ENCODE measurements at regions not wholly inside any gene's neighbourhood (a gene's known extent, or its start where the extent isn't known, plus 50 kb on each side); places are given as distances from the start of the nearest gene placed in this dataset.
"Not testable (repeated sequence)": the region's sequence is repeated elsewhere in the genome, so short reads cannot be mapped to it uniquely, and the experiment has no call there.

- DNase-seq: no peak
These were observed 74.1 kb upstream of the PRKG1 start for GRCh38 chr10:51000164-51000563.

GRCh38 chr10:51000976-51001375, 73.3 kb upstream of the PRKG1 start:
- no peak for DNase-seq

GRCh38 chr10:51001587-51001986, 72.7 kb upstream of the PRKG1 start:
- DNase-seq: no peak

- no peak for DNase-seq
These were observed 71.8 kb upstream of the PRKG1 start for GRCh38 chr10:51002469-51002868.

- no peak for DNase-seq
These were observed 69.5 kb upstream of the PRKG1 start for GRCh38 chr10:51004776-51005175.

GRCh38 chr10:51005551-51005950, 68.7 kb upstream of the PRKG1 start:
- DNase-seq: no peak

GRCh38 chr10:51006686-51007085, 67.6 kb upstream of the PRKG1 start:
- no peak for DNase-seq

- no peak for DNase-seq
These were observed 66.5 kb upstream of the PRKG1 start for GRCh38 chr10:51007781-51008180.

- no peak for DNase-seq
These were observed 65.9 kb upstream of the PRKG1 start for GRCh38 chr10:51008346-51008745.

GRCh38 chr10:51010977-51011376, 63.3 kb upstream of the PRKG1 start:
- DNase-seq: no peak

GRCh38 chr10:51012073-51012472, 62.2 kb upstream of the PRKG1 start:
- DNase-seq: no peak

- DNase-seq: no peak
These were observed 59.5 kb upstream of the PRKG1 start for GRCh38 chr10:51014680-51015389.

- DNase-seq: not testable (repeated sequence)
These were observed 58.9 kb upstream of the PRKG1 start for GRCh38 chr10:51015390-51015754.

GRCh38 chr10:51020200-51020599, 54.1 kb upstream of the PRKG1 start:
- DNase-seq: no peak

- DNase-seq: no peak
These were observed 51.2 kb upstream of the PRKG1 start for GRCh38 chr10:51022933-51023585.

- no peak for DNase-seq
These were observed 50.7 kb upstream of the PRKG1 start for GRCh38 chr10:51023636-51024035.
